PFSK-1 (cell line): ENCODE measurements at regions not wholly inside any gene's neighbourhood (a gene's known extent, or its start where the extent isn't known, plus 50 kb on each side); places are given as distances from the start of the nearest gene placed in this dataset.

Experiments used
- FOXP2 ChIP-seq: optimal IDR thresholded peaks from 2 replicates; pipeline ENCODE3; 2011; ENCODE audit warnings: borderline replicate concordance, control low read depth, inconsistent platforms; ENCODE audit not compliant: insufficient read depth; ENCODE audit errors: extremely low read length, extremely low read depth
- POLR2AphosphoS5 ChIP-seq: IDR thresholded peaks from 2 replicates; pipeline ENCODE4 v1.6.1; 2012; ENCODE audit warnings: low read depth, mild to moderate bottlenecking, control low read depth, low read length, moderate library complexity
- TAF1 ChIP-seq: IDR thresholded peaks from 2 replicates; pipeline ENCODE4 v1.6.1; 2012; ENCODE audit warnings: low read length, control low read depth, borderline replicate concordance; ENCODE audit not compliant: insufficient read depth
- TF ChIP-seq, protein P1 (sequence below), 2 experiments: IDR thresholded peaks; 2 replicates each; pipeline versions ENCODE4 v1.6.1 to v1.8.0; 2011 to 2012; ENCODE audit warnings: low read depth in 2 of 2, low read length in 2 of 2, control low read depth in 1 of 2, inconsistent platforms in 1 of 2, mild to moderate bottlenecking in 1 of 2, moderate library complexity in 1 of 2; ENCODE audit not compliant: insufficient read depth in 1 of 2

DNA sequence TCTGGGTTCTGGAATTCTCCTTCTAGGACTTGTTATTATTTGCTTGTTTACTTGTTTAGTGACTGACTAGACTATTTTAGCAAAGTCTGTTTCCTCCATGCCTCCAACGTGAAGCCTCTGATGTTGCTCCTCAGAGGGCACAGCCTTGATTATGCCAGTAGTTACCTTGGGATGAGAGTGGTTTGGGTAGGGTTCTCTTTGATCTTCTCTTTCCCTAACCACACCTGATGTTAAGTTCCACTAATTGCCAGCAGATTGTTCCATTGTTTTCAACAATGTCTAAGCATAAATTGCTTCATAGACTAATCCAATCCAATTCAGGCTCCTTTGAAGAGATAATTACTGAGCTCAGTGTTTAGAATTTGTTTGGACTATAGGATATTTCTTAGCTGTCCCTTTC lies 352.7 kb upstream of the DIPK2B start:
- no peak for TF ChIP-seq POLR2AphosphoS5
- TF ChIP-seq TAF1, result no peak
- TF ChIP-seq FOXP2, result no peak
- TF ChIP-seq, protein P1, sequence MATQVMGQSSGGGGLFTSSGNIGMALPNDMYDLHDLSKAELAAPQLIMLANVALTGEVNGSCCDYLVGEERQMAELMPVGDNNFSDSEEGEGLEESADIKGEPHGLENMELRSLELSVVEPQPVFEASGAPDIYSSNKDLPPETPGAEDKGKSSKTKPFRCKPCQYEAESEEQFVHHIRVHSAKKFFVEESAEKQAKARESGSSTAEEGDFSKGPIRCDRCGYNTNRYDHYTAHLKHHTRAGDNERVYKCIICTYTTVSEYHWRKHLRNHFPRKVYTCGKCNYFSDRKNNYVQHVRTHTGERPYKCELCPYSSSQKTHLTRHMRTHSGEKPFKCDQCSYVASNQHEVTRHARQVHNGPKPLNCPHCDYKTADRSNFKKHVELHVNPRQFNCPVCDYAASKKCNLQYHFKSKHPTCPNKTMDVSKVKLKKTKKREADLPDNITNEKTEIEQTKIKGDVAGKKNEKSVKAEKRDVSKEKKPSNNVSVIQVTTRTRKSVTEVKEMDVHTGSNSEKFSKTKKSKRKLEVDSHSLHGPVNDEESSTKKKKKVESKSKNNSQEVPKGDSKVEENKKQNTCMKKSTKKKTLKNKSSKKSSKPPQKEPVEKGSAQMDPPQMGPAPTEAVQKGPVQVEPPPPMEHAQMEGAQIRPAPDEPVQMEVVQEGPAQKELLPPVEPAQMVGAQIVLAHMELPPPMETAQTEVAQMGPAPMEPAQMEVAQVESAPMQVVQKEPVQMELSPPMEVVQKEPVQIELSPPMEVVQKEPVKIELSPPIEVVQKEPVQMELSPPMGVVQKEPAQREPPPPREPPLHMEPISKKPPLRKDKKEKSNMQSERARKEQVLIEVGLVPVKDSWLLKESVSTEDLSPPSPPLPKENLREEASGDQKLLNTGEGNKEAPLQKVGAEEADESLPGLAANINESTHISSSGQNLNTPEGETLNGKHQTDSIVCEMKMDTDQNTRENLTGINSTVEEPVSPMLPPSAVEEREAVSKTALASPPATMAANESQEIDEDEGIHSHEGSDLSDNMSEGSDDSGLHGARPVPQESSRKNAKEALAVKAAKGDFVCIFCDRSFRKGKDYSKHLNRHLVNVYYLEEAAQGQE (IDR thresholded peaks at IDR 0.05; ENCODE audit: insufficient read depth in 1 of 2, low read depth in 2 of 2, low read length in 2 of 2), result no peak
